ENCODE measurements at regions not wholly inside any gene's neighbourhood (a gene's known extent, or its start where the extent isn't known, plus 50 kb on each side); places are given as distances from the start of the nearest gene placed in this dataset.

- H3K79me2 ChIP-seq (replicated peaks; ENCODE audit: insufficient read depth, low read length): no peaks in the 10 kb centered on the region
- H3F3A ChIP-seq (ENCODE audit: insufficient read depth, low read length, poor library complexity, severe bottlenecking): no peaks in the 10 kb centered on the region
- no peak overlapping the region for H3K27ac ChIP-seq (ENCODE audit: low read length)
- no peak overlapping the region for H3K9ac ChIP-seq (ENCODE audit: low read length)
- H4K20me1 ChIP-seq (ENCODE audit: insufficient read depth): no peaks in the 10 kb centered on the region
- H3K4me2 ChIP-seq (ENCODE audit: low read length): no peak overlapping the region
- H2AFZ ChIP-seq (ENCODE audit: low read depth, low read length): no peak overlapping the region
- H3K27me3 ChIP-seq (ENCODE audit: insufficient read depth, low read depth, low read length): no peaks in the 10 kb centered on the region
- H3K9me3 ChIP-seq (ENCODE audit: low read length): no peaks in the 10 kb centered on the region
- H3K4me3 ChIP-seq (ENCODE audit: low read length): no peak overlapping the region
- no peak for TF ChIP-seq RAD21 (conservative IDR thresholded peaks at IDR 0.05)
- no peak for TF ChIP-seq TAF1 (IDR thresholded peaks at IDR 0.05; ENCODE audit: low read depth)
- TF ChIP-seq, protein P1, sequence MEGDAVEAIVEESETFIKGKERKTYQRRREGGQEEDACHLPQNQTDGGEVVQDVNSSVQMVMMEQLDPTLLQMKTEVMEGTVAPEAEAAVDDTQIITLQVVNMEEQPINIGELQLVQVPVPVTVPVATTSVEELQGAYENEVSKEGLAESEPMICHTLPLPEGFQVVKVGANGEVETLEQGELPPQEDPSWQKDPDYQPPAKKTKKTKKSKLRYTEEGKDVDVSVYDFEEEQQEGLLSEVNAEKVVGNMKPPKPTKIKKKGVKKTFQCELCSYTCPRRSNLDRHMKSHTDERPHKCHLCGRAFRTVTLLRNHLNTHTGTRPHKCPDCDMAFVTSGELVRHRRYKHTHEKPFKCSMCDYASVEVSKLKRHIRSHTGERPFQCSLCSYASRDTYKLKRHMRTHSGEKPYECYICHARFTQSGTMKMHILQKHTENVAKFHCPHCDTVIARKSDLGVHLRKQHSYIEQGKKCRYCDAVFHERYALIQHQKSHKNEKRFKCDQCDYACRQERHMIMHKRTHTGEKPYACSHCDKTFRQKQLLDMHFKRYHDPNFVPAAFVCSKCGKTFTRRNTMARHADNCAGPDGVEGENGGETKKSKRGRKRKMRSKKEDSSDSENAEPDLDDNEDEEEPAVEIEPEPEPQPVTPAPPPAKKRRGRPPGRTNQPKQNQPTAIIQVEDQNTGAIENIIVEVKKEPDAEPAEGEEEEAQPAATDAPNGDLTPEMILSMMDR (IDR thresholded peaks at IDR 0.05; ENCODE audit: poor library complexity, severe bottlenecking): no peak
- no peak for TF ChIP-seq SMC3 (conservative IDR thresholded peaks at IDR 0.05; ENCODE audit: poor library complexity)
- no peak for TF ChIP-seq MXI1 (conservative IDR thresholded peaks at IDR 0.05; ENCODE audit: poor library complexity, severe bottlenecking)
- TF ChIP-seq, protein P2, sequence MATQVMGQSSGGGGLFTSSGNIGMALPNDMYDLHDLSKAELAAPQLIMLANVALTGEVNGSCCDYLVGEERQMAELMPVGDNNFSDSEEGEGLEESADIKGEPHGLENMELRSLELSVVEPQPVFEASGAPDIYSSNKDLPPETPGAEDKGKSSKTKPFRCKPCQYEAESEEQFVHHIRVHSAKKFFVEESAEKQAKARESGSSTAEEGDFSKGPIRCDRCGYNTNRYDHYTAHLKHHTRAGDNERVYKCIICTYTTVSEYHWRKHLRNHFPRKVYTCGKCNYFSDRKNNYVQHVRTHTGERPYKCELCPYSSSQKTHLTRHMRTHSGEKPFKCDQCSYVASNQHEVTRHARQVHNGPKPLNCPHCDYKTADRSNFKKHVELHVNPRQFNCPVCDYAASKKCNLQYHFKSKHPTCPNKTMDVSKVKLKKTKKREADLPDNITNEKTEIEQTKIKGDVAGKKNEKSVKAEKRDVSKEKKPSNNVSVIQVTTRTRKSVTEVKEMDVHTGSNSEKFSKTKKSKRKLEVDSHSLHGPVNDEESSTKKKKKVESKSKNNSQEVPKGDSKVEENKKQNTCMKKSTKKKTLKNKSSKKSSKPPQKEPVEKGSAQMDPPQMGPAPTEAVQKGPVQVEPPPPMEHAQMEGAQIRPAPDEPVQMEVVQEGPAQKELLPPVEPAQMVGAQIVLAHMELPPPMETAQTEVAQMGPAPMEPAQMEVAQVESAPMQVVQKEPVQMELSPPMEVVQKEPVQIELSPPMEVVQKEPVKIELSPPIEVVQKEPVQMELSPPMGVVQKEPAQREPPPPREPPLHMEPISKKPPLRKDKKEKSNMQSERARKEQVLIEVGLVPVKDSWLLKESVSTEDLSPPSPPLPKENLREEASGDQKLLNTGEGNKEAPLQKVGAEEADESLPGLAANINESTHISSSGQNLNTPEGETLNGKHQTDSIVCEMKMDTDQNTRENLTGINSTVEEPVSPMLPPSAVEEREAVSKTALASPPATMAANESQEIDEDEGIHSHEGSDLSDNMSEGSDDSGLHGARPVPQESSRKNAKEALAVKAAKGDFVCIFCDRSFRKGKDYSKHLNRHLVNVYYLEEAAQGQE (IDR thresholded peaks at IDR 0.05; ENCODE audit: borderline replicate concordance): no peak
- TF ChIP-seq EZH2 (IDR thresholded peaks at IDR 0.05; ENCODE audit: borderline replicate concordance, insufficient read depth, low read length, poor library complexity, severe bottlenecking): no peak
- TF ChIP-seq POLR2AphosphoS5 (IDR thresholded peaks at IDR 0.05): no peak
- TF ChIP-seq EP300 (conservative IDR thresholded peaks at IDR 0.05; ENCODE audit: poor library complexity, severe bottlenecking): no peak
- H3K36me3 ChIP-seq (ENCODE audit: insufficient read depth, low read length): no peaks in the 10 kb centered on the region
- no peaks in the 10 kb centered on the region for H3K9me2 ChIP-seq (ENCODE audit: insufficient read depth, low read length)
Observed at GRCh38 chr10:107444443-107444842, 279.9 kb upstream of the SORCS1 start.

DNA sequence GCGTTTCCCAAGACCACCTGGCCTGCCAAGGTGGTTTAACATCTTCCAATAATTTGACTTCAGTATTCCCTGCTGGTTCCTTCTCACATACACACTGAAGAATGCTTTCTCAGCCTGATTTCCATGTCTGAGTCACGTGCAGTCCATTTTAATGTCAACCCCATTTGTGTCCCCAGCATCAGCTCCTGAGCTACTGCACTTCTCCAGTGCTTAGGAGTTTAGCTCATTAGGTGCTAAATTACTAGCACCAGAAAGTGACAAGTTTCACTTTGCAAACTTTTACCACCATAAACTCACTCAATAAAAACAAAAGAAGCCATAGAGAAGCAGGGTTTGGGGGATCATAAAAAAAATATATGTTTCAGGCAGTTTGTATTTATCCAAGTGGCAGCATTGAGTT is 279.3 kb upstream of the SORCS1 start:
- no peaks in the 10 kb centered on the region for H4K20me1 ChIP-seq (ENCODE audit: insufficient read depth)
- H2AFZ ChIP-seq (ENCODE audit: low read depth, low read length): no peak overlapping the region
- H3K4me3 ChIP-seq (ENCODE audit: low read length): no peak overlapping the region
- no peaks in the 10 kb centered on the region for H3F3A ChIP-seq (ENCODE audit: insufficient read depth, low read length, poor library complexity, severe bottlenecking)
- no peaks in the 10 kb centered on the region for H3K27me3 ChIP-seq (ENCODE audit: insufficient read depth, low read depth, low read length)
- no peak overlapping the region for H3K4me2 ChIP-seq (ENCODE audit: low read length)
- no peak overlapping the region for H3K9ac ChIP-seq (ENCODE audit: low read length)
- TF ChIP-seq SMC3 (conservative IDR thresholded peaks at IDR 0.05; ENCODE audit: poor library complexity): no peak
- TF ChIP-seq, protein P2 (IDR thresholded peaks at IDR 0.05; ENCODE audit: borderline replicate concordance): no peak
- TF ChIP-seq, protein P1 (IDR thresholded peaks at IDR 0.05; ENCODE audit: poor library complexity, severe bottlenecking): no peak
- no peaks in the 10 kb centered on the region for H3K9me3 ChIP-seq (ENCODE audit: low read length)
- H3K9me2 ChIP-seq (ENCODE audit: insufficient read depth, low read length): no peaks in the 10 kb centered on the region
- no peaks in the 10 kb centered on the region for H3K36me3 ChIP-seq (ENCODE audit: insufficient read depth, low read length)
- H3K79me2 ChIP-seq (replicated peaks; ENCODE audit: insufficient read depth, low read length): no peaks in the 10 kb centered on the region
- no peak overlapping the region for H3K27ac ChIP-seq (ENCODE audit: low read length)
